GM19043 (cell line): ENCODE measurements at regions not wholly inside any gene's neighbourhood (a gene's known extent, or its start where the extent isn't known, plus 50 kb on each side); places are given as distances from the start of the nearest gene placed in this dataset.
"Not testable (repeated sequence)": the region's sequence is repeated elsewhere in the genome, so short reads cannot be mapped to it uniquely, and the experiment has no call there.

ENCODE experiments used
- ATAC-seq: cut with Tn5 transposase; IDR thresholded peaks from one replicate; pipeline ENCODE4 v1.9.1; 2021; ENCODE audit warnings: low read depth; ENCODE audit not compliant: unreplicated experiment

GRCh38 chr14:87261621-87262020, 731.4 kb downstream of the GALC start:
- no peak for ATAC-seq

GRCh38 chr14:87260460-87260859, 732.5 kb downstream of the GALC start:
- no peak for ATAC-seq

GRCh38 chr14:87257421-87257820, 735.6 kb downstream of the GALC start:
- ATAC-seq, result no peak

GRCh38 chr14:87255058-87255457, 737.9 kb downstream of the GALC start:
- ATAC-seq, result no peak

GRCh38 chr14:87254331-87254874, 738.6 kb downstream of the GALC start:
- ATAC-seq, result no peak

GRCh38 chr14:87253791-87254190, 739.2 kb downstream of the GALC start:
- ATAC-seq, result not testable (repeated sequence)

- no peak for ATAC-seq
Measured at GRCh38 chr14:87252103-87252502, 740.9 kb downstream of the GALC start.

GRCh38 chr14:87251011-87251410, 742.0 kb downstream of the GALC start:
- ATAC-seq, result no peak

- no peak for ATAC-seq
Measured at GRCh38 chr14:87241018-87241768, 751.8 kb downstream of the GALC start.

GRCh38 chr14:87240319-87240718, 752.7 kb downstream of the GALC start:
- ATAC-seq, result not testable (repeated sequence)

- no peak for ATAC-seq
Measured at GRCh38 chr14:87233806-87234384, 759.1 kb downstream of the GALC start.

- no peak for ATAC-seq
Measured at GRCh38 chr14:87233266-87233665, 759.7 kb downstream of the GALC start.

- no peak for ATAC-seq
Measured at GRCh38 chr14:87231336-87232026, 761.5 kb downstream of the GALC start.

GRCh38 chr14:87230726-87231125, 762.3 kb downstream of the GALC start:
- ATAC-seq, result no peak

GRCh38 chr14:87229131-87229530, 763.9 kb downstream of the GALC start:
- no peak for ATAC-seq

GRCh38 chr14:87217023-87217422, 776.0 kb downstream of the GALC start:
- ATAC-seq, result no peak

GRCh38 chr14:87214558-87214957, 778.4 kb downstream of the GALC start:
- no peak for ATAC-seq

- ATAC-seq, result no peak
Measured at GRCh38 chr14:87207756-87208155, 785.2 kb downstream of the GALC start.

- no peak for ATAC-seq
Measured at GRCh38 chr14:87205811-87206210, 787.2 kb downstream of the GALC start.

- ATAC-seq, result no peak
Measured at GRCh38 chr14:87203346-87203745, 789.6 kb downstream of the GALC start.

GRCh38 chr14:87199381-87199780, 793.6 kb downstream of the GALC start:
- ATAC-seq, result no peak
